ENCODE measurements at regions not wholly inside any gene's neighbourhood (a gene's known extent, or its start where the extent isn't known, plus 50 kb on each side); places are given as distances from the start of the nearest gene placed in this dataset.
A peak's percentile ranks its signal among the peaks of the same experiment; 100 is the strongest.

DNA sequence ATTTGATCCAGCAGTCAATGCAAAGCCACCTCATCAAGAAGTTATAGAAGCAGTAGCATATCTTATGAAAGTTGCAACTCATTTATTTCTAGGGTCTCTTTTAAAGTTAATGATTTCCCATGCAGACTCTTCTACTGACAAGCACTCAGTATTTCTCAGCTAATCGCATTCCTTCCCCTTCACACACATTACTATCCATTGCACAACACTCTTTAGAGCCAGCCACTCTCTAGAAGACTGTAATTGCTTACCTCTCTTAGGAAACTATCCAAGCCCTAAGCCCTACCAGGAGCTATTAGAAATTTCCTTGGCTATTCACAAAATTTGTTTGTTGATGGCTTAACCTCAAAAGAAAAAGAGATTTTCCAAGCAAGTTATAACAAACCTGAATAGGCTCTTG is 106.0 kb downstream of the ADAMTS1 start:
- DNase-seq (ENCODE audit: low read depth): peak; percentile 86

DNA sequence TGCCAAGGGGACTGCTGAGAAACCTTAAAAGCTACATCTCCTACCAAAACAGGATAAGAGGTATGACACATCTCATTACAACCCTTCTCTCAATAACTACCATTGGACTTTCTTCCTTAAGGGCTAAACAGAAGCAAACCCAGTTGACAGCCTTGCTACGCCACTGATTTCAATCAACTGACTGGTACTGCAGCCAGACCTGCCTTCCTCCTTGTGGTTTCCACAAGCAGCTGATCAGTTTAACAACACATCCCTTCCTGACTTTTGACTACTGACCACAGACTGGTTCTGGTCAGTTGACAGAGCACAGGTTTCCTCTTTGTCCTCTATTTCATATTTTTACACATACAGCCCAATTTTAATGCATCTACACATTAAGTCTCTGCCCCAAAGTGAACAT is 108.8 kb downstream of the ADAMTS1 start:
- peak; percentile 34 for DNase-seq (ENCODE audit: low read depth)

DNA sequence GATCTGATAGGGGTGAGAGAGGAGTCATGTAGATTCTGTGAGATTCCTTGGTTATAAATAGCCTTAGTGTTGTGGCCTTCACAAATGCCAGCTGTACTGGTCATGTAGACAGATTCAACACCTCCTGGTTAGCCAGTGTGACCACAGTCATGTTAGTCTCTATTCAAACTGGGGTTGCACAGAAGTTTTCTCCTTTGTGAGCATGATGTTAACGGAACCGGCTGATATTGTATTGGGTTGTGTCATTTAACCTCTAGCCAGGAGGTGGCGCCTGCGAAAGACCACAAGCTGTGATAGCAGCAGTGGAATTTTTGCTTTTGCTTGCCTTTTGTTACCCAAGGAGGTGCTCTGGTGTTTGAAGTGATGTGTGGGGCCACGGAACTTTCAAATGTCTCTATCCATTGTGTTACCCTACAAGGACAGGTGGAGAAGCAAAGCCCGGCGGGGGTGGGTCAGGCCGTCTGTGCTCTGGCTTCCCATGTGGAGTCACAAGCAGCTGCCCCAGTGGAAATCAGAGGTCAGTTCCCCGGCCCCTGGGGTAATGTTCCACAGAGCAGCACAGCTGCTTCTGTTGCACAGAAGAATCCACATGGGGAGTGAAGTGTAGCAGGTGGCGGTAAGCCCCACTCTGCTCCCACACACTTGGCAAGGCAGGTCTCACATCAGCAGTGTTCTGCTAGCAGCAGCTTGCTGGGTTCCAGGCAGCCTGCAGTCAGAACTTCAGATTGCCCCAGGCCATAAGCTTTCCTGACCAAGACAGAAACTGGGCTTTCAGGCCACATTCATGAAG is 112.6 kb downstream of the ADAMTS1 start:
- DNase-seq (ENCODE audit: low read depth): peak; percentile 59

DNA sequence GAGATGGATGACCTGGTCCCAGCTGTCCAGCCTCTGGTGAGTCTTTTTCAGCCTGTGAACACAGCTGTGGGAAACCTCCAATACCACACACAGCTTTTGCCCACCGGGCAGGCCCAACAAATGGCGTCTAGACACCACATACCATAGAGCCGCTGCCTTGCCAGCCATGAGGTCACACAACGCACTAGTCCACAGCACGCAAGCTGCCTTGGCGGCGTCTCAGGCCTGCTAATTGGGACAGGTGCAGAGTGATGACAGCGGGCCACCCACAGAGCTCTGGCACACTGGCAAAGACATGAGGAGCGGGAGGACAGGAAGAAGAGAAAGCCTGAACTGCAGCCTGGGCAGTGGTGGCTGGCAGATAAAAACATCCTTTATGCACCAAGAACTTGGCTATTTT is 125.5 kb downstream of the ADAMTS1 start:
- no peak for DNase-seq (ENCODE audit: low read depth)

DNA sequence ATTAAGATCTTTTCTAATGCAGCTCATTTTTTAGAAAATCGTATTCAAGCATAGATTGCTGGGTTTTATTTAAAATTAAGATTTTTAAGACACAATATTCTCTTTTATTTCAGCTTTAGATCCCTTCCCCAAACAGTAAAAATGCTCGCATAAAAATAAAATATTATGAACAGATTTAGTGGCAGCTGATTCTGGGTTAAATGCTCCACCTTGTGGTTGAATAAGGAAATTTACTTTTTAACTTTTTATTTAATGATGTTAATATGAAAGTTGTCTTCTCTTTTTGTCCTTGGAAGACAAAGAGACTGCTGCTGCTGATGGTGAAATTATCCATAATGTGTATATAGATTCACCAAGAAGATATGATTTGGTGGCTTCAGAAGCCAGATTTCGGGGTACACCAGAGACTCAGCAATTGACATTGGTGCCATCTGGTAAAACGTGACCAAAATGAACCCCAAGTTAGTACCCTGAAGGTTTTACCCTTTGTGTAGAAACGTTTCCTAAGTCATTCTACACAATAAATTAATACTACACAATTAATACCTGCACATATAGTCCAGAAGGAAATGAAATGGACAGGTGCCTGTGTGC is 128.0 kb downstream of the ADAMTS1 start:
- peak; percentile 20 for DNase-seq (ENCODE audit: low read depth)

DNA sequence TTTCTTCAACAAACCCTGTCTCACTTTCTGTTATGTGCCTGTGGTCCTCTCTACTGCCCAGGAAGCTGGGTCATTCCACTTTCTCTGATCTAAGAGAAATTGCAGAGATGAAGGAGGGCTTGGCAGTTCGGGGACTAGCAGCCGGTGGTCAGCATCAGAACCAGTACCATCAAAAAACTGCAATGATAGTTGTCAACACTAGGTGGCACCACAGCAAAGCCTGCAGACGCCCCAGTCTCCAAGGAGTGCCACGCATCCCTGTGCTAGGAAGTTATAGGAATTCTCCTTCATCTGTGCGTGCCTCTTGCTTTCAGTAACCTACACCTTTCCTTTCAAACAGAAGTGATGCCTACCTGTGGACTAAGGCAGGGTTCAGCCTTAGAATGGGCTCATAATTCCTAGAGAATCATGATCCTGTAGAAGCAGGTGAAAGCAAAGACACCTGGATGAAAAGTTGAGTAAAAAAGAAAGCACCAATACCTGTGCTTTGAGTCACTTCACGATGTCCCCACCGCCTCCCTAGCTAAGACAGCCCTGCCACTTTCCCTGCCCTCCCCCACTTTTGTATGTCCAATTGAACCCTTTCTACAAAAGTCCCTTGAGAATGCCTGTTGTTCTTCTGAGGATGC is 129.2 kb downstream of the ADAMTS1 start:
- peak; percentile 42 for DNase-seq (ENCODE audit: low read depth)

DNA sequence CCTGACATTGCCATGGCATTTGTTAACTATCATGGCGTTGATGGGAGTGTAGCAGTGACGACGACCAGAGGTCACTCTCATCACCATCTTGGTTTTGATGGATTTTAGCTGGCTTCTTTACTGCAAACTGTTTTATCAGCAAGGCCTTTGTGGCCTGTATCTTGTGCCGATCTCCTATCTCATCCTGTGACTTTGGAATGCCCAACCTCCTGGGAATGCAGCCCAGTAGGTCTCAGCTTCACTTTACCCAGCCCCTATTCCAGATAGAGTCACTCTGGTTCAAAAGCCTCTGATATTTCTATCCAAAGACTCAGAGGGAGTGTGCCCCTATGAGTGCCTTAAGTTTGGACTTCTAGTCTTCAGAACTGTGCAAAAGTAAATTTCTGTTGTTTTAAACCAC is 130.1 kb downstream of the ADAMTS1 start:
- DNase-seq (ENCODE audit: low read depth): no peak

DNA sequence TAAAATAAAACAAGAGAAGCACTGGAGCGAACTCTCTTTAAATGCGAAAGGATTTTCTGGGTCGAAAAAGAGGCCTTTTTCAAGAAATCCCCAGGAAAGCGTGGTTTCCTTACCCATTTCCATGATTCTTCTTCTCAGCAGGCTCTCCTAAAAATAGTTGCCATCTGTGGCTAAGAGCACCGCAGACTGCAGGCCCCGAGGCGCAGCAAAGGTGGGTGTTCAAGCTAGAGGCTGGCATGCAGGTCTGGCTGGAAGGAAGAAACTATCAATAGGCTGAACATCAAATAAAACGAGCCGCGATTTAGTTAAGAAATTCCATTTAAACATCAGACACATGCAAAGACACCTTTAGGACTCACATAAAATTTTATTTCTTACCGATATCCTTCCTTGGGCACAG is 135.1 kb downstream of the ADAMTS1 start:
- DNase-seq (ENCODE audit: low read depth): no peak

DNA sequence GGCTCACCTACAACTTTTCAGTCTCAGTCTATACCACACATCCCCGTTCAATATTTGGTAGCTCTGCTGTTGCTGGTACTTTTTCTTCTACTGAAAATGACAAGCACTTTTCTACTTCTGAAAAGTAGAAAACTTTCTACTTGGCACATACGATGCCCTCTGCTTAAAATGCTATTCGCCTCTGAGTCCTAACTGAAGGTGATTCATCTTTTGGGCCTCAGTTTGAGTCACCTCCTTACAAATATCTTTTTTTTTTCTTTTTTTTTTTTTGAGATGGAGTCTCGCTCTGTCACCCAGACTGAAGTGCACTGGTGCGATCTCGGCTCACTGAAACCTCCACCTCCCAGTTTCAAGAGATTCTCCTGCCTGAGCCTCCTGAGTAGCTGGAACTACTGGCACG is 136.0 kb upstream of the CYYR1 start:
- DNase-seq (ENCODE audit: low read depth): peak; percentile 16

DNA sequence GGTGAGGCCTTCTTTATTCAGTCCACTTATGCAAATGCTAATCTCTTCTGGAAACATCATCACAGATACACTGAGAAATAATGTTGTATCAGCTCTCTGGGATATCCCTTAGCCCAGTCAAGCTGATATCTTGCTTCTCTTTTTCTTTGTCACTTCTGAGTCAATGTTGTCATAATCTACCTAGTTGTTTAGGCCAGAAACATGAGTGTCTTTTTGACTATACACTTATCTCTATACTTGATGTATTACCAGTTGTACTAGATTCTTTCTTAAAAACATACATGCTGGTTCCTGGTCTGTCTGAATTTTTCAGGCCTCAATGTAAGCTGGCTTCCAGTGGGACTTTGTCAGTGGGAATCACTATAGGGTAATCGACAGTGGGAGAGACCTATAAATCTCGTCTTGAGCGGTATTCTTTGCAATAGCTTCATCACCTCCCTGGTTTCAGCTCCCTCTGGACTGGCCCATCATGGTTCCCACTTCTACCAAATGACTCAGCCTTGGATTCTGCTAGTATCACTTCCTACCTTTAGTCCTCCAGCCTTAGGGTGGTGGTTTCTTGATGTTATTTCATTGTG is 135.2 kb upstream of the CYYR1 start:
- no peak for DNase-seq (ENCODE audit: low read depth)

DNA sequence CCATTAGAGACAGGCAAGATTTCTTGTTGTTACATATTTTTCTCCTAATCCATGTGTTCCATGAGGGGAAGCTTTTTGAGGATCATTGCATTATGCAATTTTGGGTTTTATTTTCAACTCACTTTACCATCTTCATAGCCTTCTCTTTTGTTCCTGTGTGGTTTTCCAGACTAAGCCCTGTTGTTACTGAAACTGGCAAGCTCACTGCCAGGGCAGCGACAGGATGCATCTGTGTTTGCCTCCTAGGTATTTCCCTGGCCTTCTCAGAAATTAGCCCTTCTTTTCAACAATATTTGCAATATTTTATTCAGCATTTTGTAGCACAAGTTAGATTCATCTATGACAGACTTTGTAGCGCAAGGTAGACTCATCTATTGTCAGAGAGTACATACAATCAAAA is 134.2 kb upstream of the CYYR1 start:
- no peak for DNase-seq (ENCODE audit: low read depth)

DNA sequence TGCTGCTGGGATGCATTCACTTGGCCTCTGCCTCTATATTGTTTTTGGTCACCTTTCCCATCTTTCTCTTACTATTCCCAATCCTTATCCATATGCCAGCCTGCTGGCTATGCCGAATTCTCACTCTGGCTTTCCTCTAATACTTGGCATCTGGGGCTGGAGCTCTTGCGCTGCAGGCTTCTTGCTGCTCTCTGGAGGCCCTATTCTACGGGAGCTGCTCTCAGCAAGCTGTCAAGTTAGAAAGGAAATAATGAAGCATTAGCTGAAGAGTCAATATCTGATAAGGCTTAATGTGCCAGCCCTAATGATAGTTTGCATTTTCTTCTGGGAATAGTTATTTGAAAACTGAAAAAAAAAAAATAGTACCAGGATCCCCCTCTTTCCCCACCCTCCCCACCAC is 125.3 kb upstream of the CYYR1 start:
- no peak for DNase-seq (ENCODE audit: low read depth)

DNA sequence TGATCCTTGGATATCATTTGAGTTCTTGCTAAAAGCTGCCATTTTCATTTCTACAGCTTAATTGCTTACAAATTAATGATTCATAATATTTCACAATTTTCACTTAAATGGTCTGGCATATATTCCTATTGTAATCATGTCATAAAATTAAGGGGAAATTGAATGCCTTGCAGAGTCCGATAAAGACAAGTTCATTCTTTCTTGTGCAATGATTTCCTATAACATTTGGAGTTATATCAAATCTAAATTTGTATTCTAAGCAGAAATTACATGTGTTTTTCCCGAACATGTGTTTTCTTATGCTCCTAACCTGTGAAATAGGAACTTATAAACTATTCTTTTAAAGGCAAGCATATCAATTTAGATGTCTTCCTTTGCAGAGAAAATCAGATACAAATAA is 118.3 kb upstream of the CYYR1 start:
- DNase-seq (ENCODE audit: low read depth): no peak

DNA sequence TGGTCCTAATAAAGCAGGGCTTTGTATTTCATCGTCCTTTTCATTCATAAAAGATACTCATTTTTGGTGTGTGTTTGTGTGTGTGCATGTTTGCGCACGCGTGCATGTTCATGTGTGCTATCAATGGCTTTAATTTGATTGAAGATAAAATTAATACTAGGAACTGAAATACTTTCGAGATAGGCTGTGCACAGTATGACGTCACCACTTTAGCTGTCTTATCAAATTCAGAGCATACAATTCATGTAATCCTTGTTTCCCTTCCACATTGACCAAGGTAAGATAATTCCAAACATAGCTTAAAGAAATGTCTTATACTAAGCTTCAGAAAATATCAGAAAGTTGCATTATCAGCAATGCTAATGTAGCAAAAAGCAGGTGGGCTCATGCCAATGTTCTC is 113.6 kb upstream of the CYYR1 start:
- no peak for DNase-seq (ENCODE audit: low read depth)

DNA sequence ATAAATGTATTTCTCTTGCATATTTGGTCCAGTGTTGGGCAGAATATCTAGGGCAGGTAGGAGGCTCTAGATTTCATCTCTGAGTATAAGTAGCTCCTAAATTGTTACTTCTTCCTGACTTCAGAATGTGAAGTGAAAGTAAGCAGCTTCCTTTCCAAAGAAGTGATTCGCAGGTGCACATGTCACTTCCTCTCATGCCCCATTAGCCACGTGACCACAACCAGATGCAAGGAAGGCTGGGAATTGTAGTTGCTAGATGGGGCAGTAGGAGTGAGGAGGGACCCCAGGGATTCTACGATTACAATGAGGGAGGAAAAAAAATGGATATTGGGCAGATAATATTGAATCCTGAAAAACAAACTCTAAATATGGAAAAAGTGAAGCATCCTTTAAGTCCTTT is 113.2 kb upstream of the CYYR1 start:
- DNase-seq (ENCODE audit: low read depth): peak; percentile 42

DNA sequence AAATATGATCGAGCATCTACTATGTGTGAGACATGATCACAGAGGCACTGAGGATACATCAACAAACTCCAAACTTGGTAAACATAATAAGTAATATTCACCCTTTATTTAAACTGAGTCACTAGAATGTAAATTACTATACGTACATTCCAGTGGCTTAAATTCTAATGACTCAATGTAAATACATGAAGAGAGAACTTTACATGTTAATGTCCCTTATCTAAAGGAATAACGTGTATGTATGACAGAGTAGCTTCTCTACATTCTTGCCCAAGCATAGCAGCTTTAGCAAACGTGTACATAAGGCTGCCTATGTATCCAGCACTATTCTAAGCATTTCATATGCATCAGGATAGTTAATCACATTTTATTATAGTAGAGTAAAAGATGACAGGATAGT is 111.8 kb upstream of the CYYR1 start:
- DNase-seq (ENCODE audit: low read depth): no peak

DNA sequence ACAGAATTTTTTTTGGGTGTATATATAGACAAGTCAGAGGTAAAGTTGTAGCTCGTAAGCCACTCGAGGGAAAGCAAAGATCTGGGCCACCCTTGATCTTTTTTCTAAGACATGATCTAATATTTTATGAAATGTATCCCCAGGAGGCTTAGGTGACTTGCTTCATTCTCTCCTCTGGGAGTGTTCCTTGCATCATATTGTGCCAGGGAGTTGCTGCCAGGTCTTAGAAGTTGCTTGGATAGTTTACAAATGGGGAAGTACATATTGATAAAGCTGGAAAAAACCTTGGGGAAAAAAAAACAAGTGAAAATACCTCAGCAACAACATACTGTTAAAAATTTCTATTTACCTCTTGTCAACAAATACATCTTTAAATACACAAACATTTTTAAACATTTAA is 110.9 kb upstream of the CYYR1 start:
- DNase-seq (ENCODE audit: low read depth): no peak

DNA sequence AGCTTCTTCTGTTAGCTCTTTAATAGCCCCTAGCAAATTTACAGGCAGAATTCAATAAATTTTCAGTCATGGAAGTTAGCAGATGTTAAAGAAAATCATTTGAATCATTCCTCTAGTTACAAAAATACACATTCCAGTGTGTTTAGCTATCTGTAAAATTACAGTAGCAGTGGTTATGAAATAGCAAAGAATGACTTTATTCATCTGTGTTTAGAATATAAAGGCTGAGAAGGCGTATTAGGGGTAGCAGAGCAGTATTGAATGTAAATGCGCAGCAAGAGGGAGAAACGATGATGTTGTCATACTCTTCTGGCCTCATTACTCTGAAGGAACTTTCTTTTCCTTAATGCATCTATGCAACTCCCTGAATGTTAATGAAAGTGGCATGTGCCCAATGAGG is 106.2 kb upstream of the CYYR1 start:
- DNase-seq (ENCODE audit: low read depth): no peak

DNA sequence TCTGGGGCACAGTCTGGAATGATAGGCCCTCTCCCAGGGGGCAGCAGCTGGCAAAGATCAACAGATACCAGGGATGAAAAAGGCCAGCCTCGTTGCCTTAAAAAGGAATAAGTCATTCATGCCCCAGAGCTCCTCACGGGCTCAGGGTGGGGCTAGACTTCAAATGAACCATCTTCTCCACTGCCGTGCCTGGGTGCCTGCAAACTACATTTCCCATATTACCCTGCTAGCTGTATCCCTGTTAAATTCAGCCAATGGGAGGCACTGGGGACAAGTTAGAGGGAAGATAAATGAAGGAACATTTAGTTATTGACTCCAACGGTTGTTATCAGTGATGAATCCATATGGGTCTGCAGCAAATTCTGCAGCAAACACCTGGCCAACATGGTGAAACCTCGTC is 101.2 kb upstream of the CYYR1 start:
- DNase-seq (ENCODE audit: low read depth): no peak

DNA sequence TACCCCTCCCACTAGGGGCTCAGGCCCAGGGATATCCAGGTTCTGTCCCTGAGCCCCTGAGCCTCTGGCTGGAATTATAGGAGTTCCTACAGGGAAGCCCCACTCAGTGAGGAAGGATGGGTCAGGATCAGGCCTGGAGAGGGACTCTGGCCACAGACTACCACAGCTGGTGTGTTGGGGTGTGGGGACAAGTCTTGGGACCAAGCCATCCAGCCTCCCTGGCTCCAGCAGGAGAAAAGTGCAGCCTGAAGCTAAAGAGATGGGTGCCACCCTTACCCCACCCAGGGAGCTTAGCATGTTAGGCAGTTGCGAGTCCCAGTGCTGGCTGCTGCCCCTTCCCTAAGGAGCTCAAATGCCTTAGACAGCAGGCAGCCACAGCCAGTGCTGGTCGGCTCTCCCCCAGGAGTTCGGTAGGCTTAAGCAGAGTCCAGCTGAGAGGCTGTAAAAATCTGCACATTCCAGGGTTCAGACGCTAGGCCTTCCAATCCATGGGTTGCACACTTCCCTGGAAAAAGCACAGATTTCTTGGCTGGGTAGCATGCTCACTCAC is 96.2 kb upstream of the CYYR1 start:
- no peak for DNase-seq (ENCODE audit: low read depth)

DNA sequence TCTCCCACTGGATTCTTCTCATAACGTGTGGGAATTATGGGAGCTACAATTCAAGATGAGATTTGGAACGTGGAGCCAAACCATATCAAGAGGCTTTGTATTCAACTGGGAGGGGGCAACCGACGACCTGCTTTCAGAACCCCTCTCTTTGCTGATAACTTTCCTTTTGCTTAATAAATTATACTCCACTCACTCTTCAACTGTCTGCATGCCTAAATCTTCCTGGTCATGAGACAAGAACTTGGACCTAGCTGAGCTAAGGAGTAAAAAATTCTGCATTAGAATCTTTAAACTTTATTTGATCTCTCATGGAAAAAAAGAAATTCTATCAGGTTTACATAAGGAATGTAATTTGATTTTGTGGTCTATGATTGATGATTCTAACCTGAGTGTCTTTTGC is 86.7 kb upstream of the CYYR1 start:
- no peak for DNase-seq (ENCODE audit: low read depth)

DNA sequence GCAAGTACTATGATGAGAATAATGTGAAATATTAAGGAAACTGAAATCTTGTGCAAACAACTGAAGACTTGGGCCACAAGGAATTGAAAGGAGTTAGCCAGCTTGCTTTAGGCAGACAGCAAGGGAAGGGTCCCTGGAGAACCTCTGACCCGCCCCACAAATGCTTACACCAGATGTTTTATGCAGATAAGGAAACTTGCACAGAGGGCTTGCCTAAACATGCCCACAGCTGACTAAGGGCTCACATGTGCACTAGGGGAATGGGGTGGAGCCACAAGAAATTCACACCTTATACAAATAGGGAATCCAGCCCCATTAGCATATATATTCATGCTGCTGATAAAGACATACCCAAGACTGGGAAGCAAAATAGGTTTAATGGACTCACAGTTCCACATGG is 86.1 kb upstream of the CYYR1 start:
- no peak for DNase-seq (ENCODE audit: low read depth)

DNA sequence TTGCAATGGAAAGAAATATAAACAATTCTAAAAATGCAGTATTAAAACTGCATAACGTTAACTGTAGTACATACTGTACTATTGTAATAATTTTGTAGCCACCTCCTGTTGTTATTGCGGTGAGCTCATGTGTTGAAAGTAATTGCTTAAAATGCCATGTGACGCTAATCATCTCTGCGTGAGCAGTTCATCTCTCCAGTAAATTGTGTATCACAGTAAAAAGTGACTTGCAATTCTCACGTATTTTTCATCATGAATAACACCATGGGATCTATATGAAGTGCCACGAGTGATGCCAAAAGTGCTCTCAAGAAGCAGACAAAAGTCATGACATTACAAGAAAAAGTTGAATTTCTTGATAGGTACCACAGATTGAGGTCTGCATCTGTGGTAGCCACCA is 82.4 kb upstream of the CYYR1 start:
- DNase-seq (ENCODE audit: low read depth): no peak

All from amniotic epithelial cell (primary cell).